ENCODE measurements at regions not wholly inside any gene's neighbourhood (a gene's known extent, or its start where the extent isn't known, plus 50 kb on each side); places are given as distances from the start of the nearest gene placed in this dataset.

GRCh38 chr5:26681861-26682260 lies 356.5 kb downstream of the CDH9 start:
- DNase-seq (no peak), ATAC-seq (no peak)
- H3K4me3 Mint-ChIP-seq: no peak overlapping the region
- H3K27ac Mint-ChIP-seq: no peak overlapping the region
- H3K27me3 Mint-ChIP-seq (ENCODE audit: low read depth in 2 of 2): no peaks in the 10 kb centered on the region
- H3K4me1 Mint-ChIP-seq: no peaks in the 10 kb centered on the region
- Histone ChIP-seq H3K9me3 (ENCODE audit: control insufficient read depth, insufficient read depth, low read length) (no peaks in the 10 kb centered on the region), H3K36me3 (ENCODE audit: control insufficient read depth, insufficient read depth, low read length) (no peaks in the 10 kb centered on the region), H3K4me1 (ENCODE audit: control insufficient read depth, insufficient read depth, low read length) (no peaks in the 10 kb centered on the region), H3K4me3 (ENCODE audit: low read length) (no peak overlapping the region), H3K27ac (ENCODE audit: low read length) (no peak overlapping the region), H3K27me3 (ENCODE audit: control insufficient read depth, insufficient read depth, low read length) (no peaks in the 10 kb centered on the region)
- peaks cover 4% of the 10 kb centered on the region for H3K36me3 Mint-ChIP-seq
- intact Hi-C loops (cut with micrococcal nuclease): no loop called here
- WGBS (ENCODE audit: insufficient coverage): 76% methylated on average over 1 of the region's 1 CpG
- no peak for TF ChIP-seq CTCF (IDR thresholded peaks at IDR 0.05)
- H3K9me3 Mint-ChIP-seq: peaks cover 15 to 24% of the 10 kb centered on the region in 2 donors

DNA sequence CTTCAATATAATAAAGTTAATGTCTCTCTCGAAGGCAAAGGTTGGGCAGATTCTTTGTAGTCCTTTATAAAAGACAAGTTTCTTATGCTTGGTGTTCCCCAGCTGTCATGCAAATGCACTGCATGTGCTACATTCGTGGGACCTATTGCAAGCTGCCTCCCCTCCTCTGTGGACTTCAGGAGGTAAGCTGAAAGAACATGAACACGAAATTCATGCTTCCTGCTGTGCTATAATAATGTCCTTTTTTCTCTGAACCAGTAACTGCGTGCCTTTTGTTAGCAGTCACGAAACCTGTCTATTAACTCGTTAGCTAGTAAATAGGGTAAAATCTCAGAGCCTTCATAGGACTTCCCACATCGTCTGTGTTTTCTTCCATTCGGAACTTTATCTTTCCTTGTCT lies 363.5 kb downstream of the CDH9 start:
- no peaks in the 10 kb centered on the region for H3K4me1 ChIP-seq (ENCODE audit: control insufficient read depth, insufficient read depth, low read length)
- no peak for TF ChIP-seq CTCF (IDR thresholded peaks at IDR 0.05)
- Mint-ChIP-seq H3K36me3 (peaks cover 11% of the 10 kb centered on the region), H3K4me3 (no peak overlapping the region), H3K9me3 (peaks cover 17 to 19% of the 10 kb centered on the region in 2 donors), H3K27me3 (ENCODE audit: low read depth in 2 of 2) (no peaks in the 10 kb centered on the region), H3K4me1 (no peaks in the 10 kb centered on the region), H3K27ac (no peak overlapping the region)
- DNase-seq (no peak), ATAC-seq (no peak)
- H3K27ac ChIP-seq (ENCODE audit: low read length): no peak overlapping the region
- peaks cover under 1% of the 10 kb centered on the region for H3K9me3 ChIP-seq (ENCODE audit: control insufficient read depth, insufficient read depth, low read length)
- H3K36me3 ChIP-seq (ENCODE audit: control insufficient read depth, insufficient read depth, low read length): no peaks in the 10 kb centered on the region
- H3K4me3 ChIP-seq (ENCODE audit: low read length): no peak overlapping the region
- H3K27me3 ChIP-seq (ENCODE audit: control insufficient read depth, insufficient read depth, low read length): no peaks in the 10 kb centered on the region
- intact Hi-C loops (cut with micrococcal nuclease): no loop called here
- WGBS (ENCODE audit: insufficient coverage): 77% methylated on average over 8 of the region's 8 CpGs

- no peaks in the 10 kb centered on the region for H3K36me3 ChIP-seq (ENCODE audit: control insufficient read depth, insufficient read depth, low read length)
- ATAC-seq: no peak
- peaks cover 8% of the 10 kb centered on the region for H3K9me3 ChIP-seq (ENCODE audit: control insufficient read depth, insufficient read depth, low read length)
- no peaks in the 10 kb centered on the region for H3K4me1 Mint-ChIP-seq
- 91% methylated on average over 25 of the region's 25 CpGs for WGBS (ENCODE audit: insufficient coverage)
- H3K27me3 ChIP-seq (ENCODE audit: control insufficient read depth, insufficient read depth, low read length): no peaks in the 10 kb centered on the region
- intact Hi-C loops (cut with micrococcal nuclease): no loop called here
- H3K9me3 Mint-ChIP-seq: peaks cover 8 to 10% of the 10 kb centered on the region in 2 donors
- no peak overlapping the region for H3K27ac Mint-ChIP-seq
- peaks cover 11% of the 10 kb centered on the region for H3K36me3 Mint-ChIP-seq
- H3K4me3 Mint-ChIP-seq: no peak overlapping the region
- no peak overlapping the region for H3K27ac ChIP-seq (ENCODE audit: low read length)
- H3K4me1 ChIP-seq (ENCODE audit: control insufficient read depth, insufficient read depth, low read length): no peaks in the 10 kb centered on the region
- no peak overlapping the region for H3K4me3 ChIP-seq (ENCODE audit: low read length)
- DNase-seq: no peak
- H3K27me3 Mint-ChIP-seq (ENCODE audit: low read depth in 2 of 2): no peaks in the 10 kb centered on the region
- no peak for TF ChIP-seq CTCF (IDR thresholded peaks at IDR 0.05)
Measured at GRCh38 chr5:26669523-26669922, 368.9 kb downstream of the CDH9 start.

GRCh38 chr5:26669031-26669430 lies 369.4 kb downstream of the CDH9 start:
- H3K27ac ChIP-seq (ENCODE audit: low read length): no peak overlapping the region
- ATAC-seq (no peak), DNase-seq (no peak)
- H3K36me3 ChIP-seq (ENCODE audit: control insufficient read depth, insufficient read depth, low read length): no peaks in the 10 kb centered on the region
- no peaks in the 10 kb centered on the region for H3K27me3 ChIP-seq (ENCODE audit: control insufficient read depth, insufficient read depth, low read length)
- TF ChIP-seq CTCF (IDR thresholded peaks at IDR 0.05): no peak
- H3K36me3 Mint-ChIP-seq: peaks cover 11% of the 10 kb centered on the region
- H3K4me1 ChIP-seq (ENCODE audit: control insufficient read depth, insufficient read depth, low read length): no peaks in the 10 kb centered on the region
- no peak overlapping the region for H3K4me3 ChIP-seq (ENCODE audit: low read length)
- H3K9me3 ChIP-seq (ENCODE audit: control insufficient read depth, insufficient read depth, low read length): peaks cover 8% of the 10 kb centered on the region
- no peaks in the 10 kb centered on the region for H3K27me3 Mint-ChIP-seq (ENCODE audit: low read depth in 2 of 2)
- 89% methylated on average over 13 of the region's 14 CpGs for WGBS (ENCODE audit: insufficient coverage)
- no peak overlapping the region for H3K27ac Mint-ChIP-seq
- intact Hi-C loops (cut with micrococcal nuclease): no loop called here
- no peak overlapping the region for H3K4me3 Mint-ChIP-seq
- peaks cover 10 to 12% of the 10 kb centered on the region in 2 donors for H3K9me3 Mint-ChIP-seq
- no peaks in the 10 kb centered on the region for H3K4me1 Mint-ChIP-seq
